Large intestine (tissue), 3 donors: ENCODE measurements at regions not wholly inside any gene's neighbourhood (a gene's known extent, or its start where the extent isn't known, plus 50 kb on each side); places are given as distances from the start of the nearest gene placed in this dataset.
A peak's percentile ranks its signal among the peaks of the same experiment; 100 is the strongest.

Source experiments
- DNase-seq, 2 donors: peaks; one replicate each; pipeline versions ENCODE4 v3.0.0 to v3.0.0-alpha.2; 2013
- H3K27ac ChIP-seq: one replicate; pipeline ENCODE4 v1.5.1; 2013; ENCODE audit warnings: low read length
- H3K27me3 ChIP-seq: 2 replicates; pipeline ENCODE4 v1.6.1; 2013; ENCODE audit warnings: low read length; ENCODE audit not compliant: control insufficient read depth, insufficient read depth
- H3K36me3 ChIP-seq: 2 replicates; pipeline ENCODE4 v1.6.1; 2013; ENCODE audit warnings: low read length; ENCODE audit not compliant: control insufficient read depth, insufficient read depth
- H3K4me1 ChIP-seq: one replicate; pipeline ENCODE4 v1.6.1; 2013; ENCODE audit warnings: low read length; ENCODE audit not compliant: control insufficient read depth, insufficient read depth
- H3K4me3 ChIP-seq: one replicate; pipeline ENCODE4 v1.5.1; 2013; ENCODE audit warnings: low read length
- H3K9me3 ChIP-seq: one replicate; pipeline ENCODE4 v1.6.1; 2013; ENCODE audit warnings: mild to moderate bottlenecking, low read depth, low read length, moderate library complexity; ENCODE audit not compliant: control insufficient read depth
- WGBS: methylation state at CpG from one replicate; pipeline ENCODE4 v1.1.5; 2013; ENCODE audit warnings: low lambda C conversion rate; ENCODE audit not compliant: insufficient coverage; 5-methylcytosine and 5-hydroxymethylcytosine counted together

GRCh38 chr3:116815831-116816588 is 106.4 kb downstream of the TUSC7 start:
- peak; percentile 4 to 29 for DNase-seq
- H3K4me1 ChIP-seq, result no peaks in the 10 kb centered on the region
- no peaks in the 10 kb centered on the region for H3K36me3 ChIP-seq
- H3K4me3 ChIP-seq, result no peak overlapping the region
- H3K27ac ChIP-seq, result no peak overlapping the region
- H3K27me3 ChIP-seq, result no peaks in the 10 kb centered on the region
- 72% methylated on average over 2 of the region's 5 CpGs for WGBS
- H3K9me3 ChIP-seq, result no peaks in the 10 kb centered on the region

GRCh38 chr3:116821371-116821770 is 111.8 kb downstream of the TUSC7 start:
- no peaks in the 10 kb centered on the region for H3K9me3 ChIP-seq
- no peaks in the 10 kb centered on the region for H3K27me3 ChIP-seq
- H3K36me3 ChIP-seq, result no peaks in the 10 kb centered on the region
- H3K4me3 ChIP-seq, result no peak overlapping the region
- no peak overlapping the region for H3K27ac ChIP-seq
- WGBS, result no CpG with 5 or more reads among the region's 1 CpG
- no peak for DNase-seq
- H3K4me1 ChIP-seq, result no peaks in the 10 kb centered on the region

- no peaks in the 10 kb centered on the region for H3K27me3 ChIP-seq
- no peak overlapping the region for H3K27ac ChIP-seq
- H3K9me3 ChIP-seq, result no peaks in the 10 kb centered on the region
- WGBS, result no CpG with 5 or more reads among the region's 1 CpG
- no peaks in the 10 kb centered on the region for H3K4me1 ChIP-seq
- no peak overlapping the region for H3K4me3 ChIP-seq
- DNase-seq, result no peak
- H3K36me3 ChIP-seq, result no peaks in the 10 kb centered on the region
Measured at GRCh38 chr3:116824208-116824607, 114.6 kb downstream of the TUSC7 start.

- Histone ChIP-seq H3K27me3 (no peaks in the 10 kb centered on the region), H3K4me1 (no peaks in the 10 kb centered on the region), H3K4me3 (no peak overlapping the region), H3K9me3 (no peaks in the 10 kb centered on the region), H3K27ac (no peak overlapping the region), H3K36me3 (no peaks in the 10 kb centered on the region)
- DNase-seq, result no peak
Measured at GRCh38 chr3:116833202-116833601, 123.6 kb downstream of the TUSC7 start.

GRCh38 chr3:116834816-116835215 is 125.2 kb downstream of the TUSC7 start:
- no peak overlapping the region for H3K4me3 ChIP-seq
- no peaks in the 10 kb centered on the region for H3K4me1 ChIP-seq
- 83% methylated on average over 1 of the region's 1 CpG for WGBS

GRCh38 chr3:116835658-116836057 is 126.1 kb downstream of the TUSC7 start:
- WGBS, result no CpG with 5 or more reads among the region's 1 CpG
- Histone ChIP-seq H3K4me1 (no peaks in the 10 kb centered on the region), H3K4me3 (no peak overlapping the region), H3K36me3 (no peaks in the 10 kb centered on the region), H3K9me3 (no peaks in the 10 kb centered on the region), H3K27me3 (no peaks in the 10 kb centered on the region), H3K27ac (no peak overlapping the region)
- DNase-seq, result no peak

More at GRCh38 chr3:116834816-116835215, 125.2 kb downstream of the TUSC7 start:
- Histone ChIP-seq H3K27ac (no peak overlapping the region), H3K9me3 (no peaks in the 10 kb centered on the region), H3K27me3 (no peaks in the 10 kb centered on the region), H3K36me3 (no peaks in the 10 kb centered on the region)
- no peak for DNase-seq

- Histone ChIP-seq H3K27ac (no peak overlapping the region), H3K4me1 (no peaks in the 10 kb centered on the region), H3K36me3 (no peaks in the 10 kb centered on the region), H3K9me3 (no peaks in the 10 kb centered on the region), H3K27me3 (no peaks in the 10 kb centered on the region), H3K4me3 (no peak overlapping the region)
- no peak for DNase-seq
- WGBS, result 75% methylated on average over 2 of the region's 2 CpGs
Measured at GRCh38 chr3:116836286-116836685, 126.7 kb downstream of the TUSC7 start.

GRCh38 chr3:116837483-116837882 is 127.9 kb downstream of the TUSC7 start:
- H3K27ac ChIP-seq, result no peak overlapping the region
- no peak for DNase-seq
- 80% methylated on average over 2 of the region's 3 CpGs for WGBS
- H3K36me3 ChIP-seq, result no peaks in the 10 kb centered on the region
- no peaks in the 10 kb centered on the region for H3K27me3 ChIP-seq
- no peaks in the 10 kb centered on the region for H3K9me3 ChIP-seq
- H3K4me1 ChIP-seq, result no peaks in the 10 kb centered on the region
- no peak overlapping the region for H3K4me3 ChIP-seq

GRCh38 chr3:116841003-116841735 is 131.6 kb downstream of the TUSC7 start:
- Histone ChIP-seq H3K36me3 (no peaks in the 10 kb centered on the region), H3K4me1 (no peaks in the 10 kb centered on the region), H3K27me3 (no peaks in the 10 kb centered on the region), H3K27ac (no peak overlapping the region), H3K4me3 (no peak overlapping the region), H3K9me3 (no peaks in the 10 kb centered on the region)
- DNase-seq, result no peak
- no CpG with 5 or more reads among the region's 6 CpGs for WGBS

GRCh38 chr3:116842254-116842957 is 132.8 kb downstream of the TUSC7 start:
- H3K9me3 ChIP-seq, result no peaks in the 10 kb centered on the region
- no peaks in the 10 kb centered on the region for H3K4me1 ChIP-seq
- no peak overlapping the region for H3K27ac ChIP-seq
- H3K4me3 ChIP-seq, result no peak overlapping the region
- no peaks in the 10 kb centered on the region for H3K27me3 ChIP-seq
- H3K36me3 ChIP-seq, result no peaks in the 10 kb centered on the region
- DNase-seq, result no peak
- WGBS, result 75% methylated on average over 1 of the region's 2 CpGs
